ENCODE measurements at regions not wholly inside any gene's neighbourhood (a gene's known extent, or its start where the extent isn't known, plus 50 kb on each side); places are given as distances from the start of the nearest gene placed in this dataset.

DNA sequence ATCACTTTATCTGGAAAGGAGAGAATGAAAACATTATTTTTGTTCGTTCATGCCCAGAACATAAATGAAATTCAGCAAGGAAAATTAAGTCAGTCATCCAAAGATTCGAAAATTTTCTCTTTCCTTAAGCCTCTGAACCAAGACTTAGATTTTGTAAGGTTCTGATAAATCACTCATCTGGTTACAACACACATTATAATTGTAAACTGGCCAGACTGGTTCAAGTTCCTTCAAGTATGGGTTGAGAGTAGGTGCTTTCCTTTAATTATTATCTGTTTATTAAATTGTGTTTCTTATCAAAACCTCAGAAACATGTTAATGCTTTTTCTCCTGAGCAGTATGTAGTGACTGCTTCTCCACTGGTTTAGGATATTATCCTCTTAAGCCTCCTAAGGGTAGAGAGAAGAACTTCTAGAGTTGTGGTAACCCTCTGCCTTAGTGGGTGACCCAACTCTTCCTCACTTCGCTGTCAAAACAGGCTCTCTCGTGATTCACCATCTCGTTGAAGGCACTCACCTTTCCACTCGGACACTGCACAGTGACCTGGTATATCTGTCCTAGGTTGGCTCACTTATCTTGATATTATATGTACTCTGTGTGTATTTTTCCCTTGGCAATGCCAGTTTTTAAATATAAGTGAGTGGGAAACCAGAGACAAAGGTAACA, 325.9 kb downstream of the PAX3 start:
- no peak for TF ChIP-seq POLR2A (IDR thresholded peaks at IDR 0.05; ENCODE audit: extremely low read depth, insufficient read length)
- TF ChIP-seq, protein P1, sequence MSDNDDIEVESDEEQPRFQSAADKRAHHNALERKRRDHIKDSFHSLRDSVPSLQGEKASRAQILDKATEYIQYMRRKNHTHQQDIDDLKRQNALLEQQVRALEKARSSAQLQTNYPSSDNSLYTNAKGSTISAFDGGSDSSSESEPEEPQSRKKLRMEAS (IDR thresholded peaks at IDR 0.05; ENCODE audit: low read depth, low read length), result no peak
- TF ChIP-seq, protein P2, sequence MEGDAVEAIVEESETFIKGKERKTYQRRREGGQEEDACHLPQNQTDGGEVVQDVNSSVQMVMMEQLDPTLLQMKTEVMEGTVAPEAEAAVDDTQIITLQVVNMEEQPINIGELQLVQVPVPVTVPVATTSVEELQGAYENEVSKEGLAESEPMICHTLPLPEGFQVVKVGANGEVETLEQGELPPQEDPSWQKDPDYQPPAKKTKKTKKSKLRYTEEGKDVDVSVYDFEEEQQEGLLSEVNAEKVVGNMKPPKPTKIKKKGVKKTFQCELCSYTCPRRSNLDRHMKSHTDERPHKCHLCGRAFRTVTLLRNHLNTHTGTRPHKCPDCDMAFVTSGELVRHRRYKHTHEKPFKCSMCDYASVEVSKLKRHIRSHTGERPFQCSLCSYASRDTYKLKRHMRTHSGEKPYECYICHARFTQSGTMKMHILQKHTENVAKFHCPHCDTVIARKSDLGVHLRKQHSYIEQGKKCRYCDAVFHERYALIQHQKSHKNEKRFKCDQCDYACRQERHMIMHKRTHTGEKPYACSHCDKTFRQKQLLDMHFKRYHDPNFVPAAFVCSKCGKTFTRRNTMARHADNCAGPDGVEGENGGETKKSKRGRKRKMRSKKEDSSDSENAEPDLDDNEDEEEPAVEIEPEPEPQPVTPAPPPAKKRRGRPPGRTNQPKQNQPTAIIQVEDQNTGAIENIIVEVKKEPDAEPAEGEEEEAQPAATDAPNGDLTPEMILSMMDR (IDR thresholded peaks at IDR 0.05; ENCODE audit: low read depth, low read length), result no peak
